ENCODE measurements at regions not wholly inside any gene's neighbourhood (a gene's known extent, or its start where the extent isn't known, plus 50 kb on each side); places are given as distances from the start of the nearest gene placed in this dataset.

GRCh38 chr14:76940021-76940760 lies 88.3 kb downstream of the IRF2BPL start:
- no peak overlapping the region for H3K4me3 Mint-ChIP-seq
- no peaks in the 10 kb centered on the region for H3K9me3 Mint-ChIP-seq (ENCODE audit: low read depth)
- no peaks in the 10 kb centered on the region for H3K27me3 Mint-ChIP-seq
- no peak overlapping the region for H3K27ac Mint-ChIP-seq
- H3K36me3 Mint-ChIP-seq: no peaks in the 10 kb centered on the region
- peaks cover 2% of the 10 kb centered on the region for H3K4me1 Mint-ChIP-seq (ENCODE audit: low read depth)

GRCh38 chr14:76939015-76939742 lies 89.3 kb downstream of the IRF2BPL start:
- Mint-ChIP-seq H3K27me3 (no peaks in the 10 kb centered on the region), H3K27ac (no peak overlapping the region), H3K4me1 (ENCODE audit: low read depth) (peaks cover 4% of the 10 kb centered on the region), H3K4me3 (no peak overlapping the region), H3K9me3 (ENCODE audit: low read depth) (no peaks in the 10 kb centered on the region), H3K36me3 (no peaks in the 10 kb centered on the region)

DNA sequence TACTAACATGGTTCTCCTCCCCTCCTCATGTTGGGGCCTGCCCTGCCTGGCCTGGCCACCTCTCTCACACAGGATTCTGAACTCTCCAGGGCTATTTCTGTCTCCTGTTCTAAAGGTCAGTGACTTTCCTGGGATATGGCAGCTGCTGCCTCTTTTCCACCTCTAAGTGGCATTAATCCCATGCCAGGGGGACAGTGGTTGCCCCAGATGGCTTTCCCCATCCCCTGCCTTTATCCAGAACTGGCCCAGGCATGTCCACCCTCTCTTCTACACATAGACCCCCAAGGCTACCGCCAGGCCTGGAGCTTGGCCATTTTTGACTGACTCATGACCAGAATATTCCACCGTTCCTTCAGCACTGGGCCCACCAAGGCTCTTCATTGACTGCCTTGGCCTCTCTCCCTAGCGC lies 90.4 kb downstream of the IRF2BPL start:
- no peaks in the 10 kb centered on the region for H3K36me3 Mint-ChIP-seq
- peaks cover 5% of the 10 kb centered on the region for H3K4me1 Mint-ChIP-seq (ENCODE audit: low read depth)
- no peak overlapping the region for H3K4me3 Mint-ChIP-seq
- no peak overlapping the region for H3K27ac Mint-ChIP-seq
- H3K27me3 Mint-ChIP-seq: no peaks in the 10 kb centered on the region
- no peaks in the 10 kb centered on the region for H3K9me3 Mint-ChIP-seq (ENCODE audit: low read depth)

DNA sequence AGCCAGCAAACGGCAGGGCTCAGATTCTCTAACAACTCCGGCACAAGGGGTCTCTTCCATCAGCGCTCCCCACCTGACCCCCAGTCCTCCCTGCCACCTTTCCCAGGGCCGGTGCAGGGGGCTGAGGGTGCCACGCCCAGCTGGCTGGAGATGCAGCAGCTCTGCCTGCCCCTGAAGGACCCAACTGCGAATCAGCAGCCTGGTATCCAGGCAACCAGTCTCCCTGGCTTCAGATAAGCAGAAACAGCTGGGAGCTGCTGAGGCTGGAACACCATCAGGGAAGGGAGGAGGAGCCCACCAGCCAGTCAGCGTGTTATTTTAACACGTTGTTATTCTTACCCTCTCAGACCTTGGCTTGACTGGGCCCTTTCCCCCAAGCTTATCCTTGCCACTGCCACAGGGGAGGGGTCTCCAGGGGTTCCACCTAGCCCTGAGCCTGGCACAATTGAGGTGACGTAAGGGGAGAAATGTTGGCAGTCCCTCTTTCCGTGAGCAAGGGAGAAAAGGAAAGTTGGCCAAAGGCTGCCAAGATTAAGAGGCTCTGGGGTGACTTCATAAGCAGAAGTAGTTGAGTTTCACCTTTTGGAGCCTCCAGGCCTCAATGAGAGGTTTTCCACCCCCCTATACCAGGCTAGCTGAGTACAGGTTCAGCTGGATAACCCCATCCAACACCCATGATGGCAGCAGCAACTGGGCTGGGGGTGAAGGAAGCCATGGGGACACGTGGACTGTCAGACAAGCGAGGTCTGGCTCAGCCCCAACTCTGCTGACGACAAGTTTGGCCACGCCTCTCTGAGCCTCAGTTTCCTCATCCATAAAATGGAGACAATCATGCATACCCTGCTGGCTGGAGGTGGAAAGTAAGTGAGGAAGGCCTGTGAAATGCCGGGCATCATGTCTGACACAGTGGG lies 91.1 kb downstream of the IRF2BPL start:
- Mint-ChIP-seq H3K27me3 (no peaks in the 10 kb centered on the region), H3K4me1 (ENCODE audit: low read depth) (peaks cover 5% of the 10 kb centered on the region), H3K4me3 (no peak overlapping the region), H3K9me3 (ENCODE audit: low read depth) (no peaks in the 10 kb centered on the region), H3K27ac (no peak overlapping the region), H3K36me3 (no peaks in the 10 kb centered on the region)

DNA sequence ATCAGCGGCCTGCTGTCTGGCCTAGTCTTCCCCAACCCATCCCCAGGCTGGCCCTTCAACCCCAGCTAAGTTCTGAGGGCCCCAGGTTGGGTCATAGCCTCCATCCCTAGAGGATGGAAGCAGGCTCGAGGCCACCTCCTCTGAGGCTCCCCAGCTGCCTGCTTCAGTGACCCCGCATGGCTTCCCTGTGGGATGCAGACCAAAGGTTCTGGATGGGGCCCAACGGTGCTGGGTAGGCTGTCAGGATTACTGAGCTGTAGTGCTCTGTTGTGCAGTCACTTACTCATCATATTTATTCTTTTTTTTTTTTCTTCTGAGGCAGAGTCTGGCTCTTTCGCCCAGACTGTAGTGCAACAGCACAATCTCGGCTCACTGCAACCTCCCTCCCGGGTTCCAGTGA lies 92.0 kb downstream of the IRF2BPL start:
- no peak overlapping the region for H3K27ac Mint-ChIP-seq
- H3K9me3 Mint-ChIP-seq (ENCODE audit: low read depth): no peaks in the 10 kb centered on the region
- H3K4me3 Mint-ChIP-seq: no peak overlapping the region
- no peaks in the 10 kb centered on the region for H3K36me3 Mint-ChIP-seq
- H3K27me3 Mint-ChIP-seq: no peaks in the 10 kb centered on the region
- H3K4me1 Mint-ChIP-seq (ENCODE audit: low read depth): peaks cover 15% of the 10 kb centered on the region

DNA sequence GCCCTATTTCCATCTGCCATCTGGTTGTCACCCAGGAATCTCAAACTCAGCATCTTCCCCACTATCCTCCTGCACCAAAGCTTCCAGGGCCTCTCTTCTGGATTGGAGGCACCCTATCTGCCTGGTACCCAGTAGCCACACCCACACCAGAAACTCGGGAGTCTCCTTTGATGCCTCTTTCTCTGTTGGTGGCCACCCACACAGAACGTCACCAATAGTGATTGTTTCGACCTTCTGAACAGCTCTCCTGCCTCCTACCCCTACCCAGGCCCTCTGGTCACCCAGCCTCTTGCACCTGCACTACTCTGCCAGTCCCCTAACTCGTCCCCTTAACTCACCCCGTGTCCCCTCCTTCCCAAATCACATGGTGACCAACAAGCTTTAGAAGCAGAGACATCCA lies 95.0 kb downstream of the IRF2BPL start:
- H3K27ac Mint-ChIP-seq: no peak overlapping the region
- no peaks in the 10 kb centered on the region for H3K9me3 Mint-ChIP-seq (ENCODE audit: low read depth)
- no peaks in the 10 kb centered on the region for H3K27me3 Mint-ChIP-seq
- H3K4me3 Mint-ChIP-seq: no peak overlapping the region
- H3K4me1 Mint-ChIP-seq (ENCODE audit: low read depth): peaks cover 39% of the 10 kb centered on the region
- H3K36me3 Mint-ChIP-seq: no peaks in the 10 kb centered on the region

DNA sequence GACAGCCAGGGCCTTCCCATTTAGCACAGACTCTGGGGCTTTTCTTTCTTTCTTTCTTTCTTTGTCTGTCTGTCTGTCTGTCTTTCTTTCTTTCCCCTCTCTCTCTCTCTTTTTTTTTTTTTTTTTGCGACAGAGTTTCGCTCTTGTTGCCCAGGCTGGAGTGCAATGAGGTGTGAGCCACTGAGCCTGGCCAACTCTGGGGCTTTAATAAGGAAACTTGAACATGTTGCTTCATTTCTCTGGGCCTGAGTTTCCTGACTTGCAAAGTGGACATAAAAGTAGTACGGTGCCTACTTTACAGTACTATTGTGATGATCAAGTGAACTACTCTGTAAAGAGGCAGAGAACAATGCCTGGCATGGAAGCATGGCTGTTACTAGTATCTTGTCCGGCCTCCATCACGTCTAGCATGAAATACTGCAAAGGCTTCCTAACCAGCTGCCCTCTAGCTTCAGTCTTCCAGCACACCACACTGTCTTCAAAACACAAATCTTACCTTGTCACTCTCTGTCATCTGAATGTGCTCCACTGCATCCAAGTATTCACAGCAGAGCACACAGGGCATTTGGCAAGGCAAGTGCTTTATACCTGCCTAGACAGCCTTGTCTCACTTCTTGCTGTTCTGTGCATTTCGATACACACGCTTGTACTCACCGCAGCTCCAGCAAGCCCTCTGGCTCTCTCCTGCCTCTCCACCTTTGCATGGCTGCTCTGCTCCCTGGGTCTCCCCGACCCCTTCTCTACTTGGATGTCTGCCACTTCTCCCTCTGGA lies 96.7 kb downstream of the IRF2BPL start:
- Mint-ChIP-seq H3K27ac (no peak overlapping the region), H3K4me3 (peak overlapping the region; percentile 38), H3K36me3 (no peaks in the 10 kb centered on the region), H3K27me3 (no peaks in the 10 kb centered on the region), H3K4me1 (ENCODE audit: low read depth) (peaks cover 55% of the 10 kb centered on the region), H3K9me3 (ENCODE audit: low read depth) (no peaks in the 10 kb centered on the region)

GRCh38 chr14:76930549-76930948 lies 98.0 kb downstream of the IRF2BPL start:
- H3K4me1 Mint-ChIP-seq (ENCODE audit: low read depth): peaks cover 64% of the 10 kb centered on the region
- H3K4me3 Mint-ChIP-seq: no peak overlapping the region
- no peaks in the 10 kb centered on the region for H3K36me3 Mint-ChIP-seq
- H3K9me3 Mint-ChIP-seq (ENCODE audit: low read depth): no peaks in the 10 kb centered on the region
- H3K27me3 Mint-ChIP-seq: no peaks in the 10 kb centered on the region
- H3K27ac Mint-ChIP-seq: no peak overlapping the region

- H3K9me3 Mint-ChIP-seq (ENCODE audit: low read depth): no peaks in the 10 kb centered on the region
- peak overlapping the region; percentile 25 for H3K27ac Mint-ChIP-seq
- H3K36me3 Mint-ChIP-seq: no peaks in the 10 kb centered on the region
- H3K4me3 Mint-ChIP-seq: peak overlapping the region; percentile 74
- H3K4me1 Mint-ChIP-seq (ENCODE audit: low read depth): peaks cover 69% of the 10 kb centered on the region
- H3K27me3 Mint-ChIP-seq: no peaks in the 10 kb centered on the region
Measured at GRCh38 chr14:76929927-76930326, 98.6 kb downstream of the IRF2BPL start.

DNA sequence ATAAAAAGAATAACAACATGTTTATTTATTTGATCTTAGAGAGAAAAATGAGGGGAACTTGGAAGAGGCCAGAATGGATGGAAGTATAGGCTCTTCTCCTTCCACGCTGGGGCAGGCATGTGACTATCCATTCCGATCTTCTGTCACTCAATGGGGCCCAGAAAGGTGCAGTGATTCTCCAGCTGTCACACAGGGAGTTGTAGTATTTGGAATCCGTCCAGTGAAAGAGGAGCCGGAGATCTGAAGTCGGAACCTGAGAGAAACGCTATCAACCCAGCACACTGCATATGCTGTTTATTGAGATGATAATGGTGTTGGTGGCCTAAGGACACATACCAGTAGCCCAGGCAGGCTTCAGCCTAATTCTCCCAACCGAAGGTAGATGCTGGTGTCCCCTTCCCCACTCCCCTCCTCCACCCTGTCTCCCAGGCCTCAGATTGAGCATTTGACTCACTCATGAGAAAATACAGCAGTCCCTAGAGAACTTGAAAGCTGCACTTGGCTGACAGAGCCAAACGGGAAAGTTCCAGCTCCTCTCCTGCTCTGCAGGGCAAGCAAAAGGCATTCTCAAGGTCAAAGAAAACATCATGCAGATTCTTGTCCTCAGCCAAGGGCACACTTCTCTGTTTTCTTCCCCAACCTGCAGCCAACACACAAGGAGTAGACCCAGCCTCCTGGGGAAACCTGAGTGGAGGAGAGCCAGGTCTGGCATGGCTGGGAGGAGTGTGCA lies 100.4 kb downstream of the IRF2BPL start:
- H3K36me3 Mint-ChIP-seq: no peaks in the 10 kb centered on the region
- no peaks in the 10 kb centered on the region for H3K27me3 Mint-ChIP-seq
- H3K9me3 Mint-ChIP-seq (ENCODE audit: low read depth): no peaks in the 10 kb centered on the region
- peaks cover 72% of the 10 kb centered on the region for H3K4me1 Mint-ChIP-seq (ENCODE audit: low read depth)
- H3K27ac Mint-ChIP-seq: no peak overlapping the region
- no peak overlapping the region for H3K4me3 Mint-ChIP-seq

- Mint-ChIP-seq H3K36me3 (no peaks in the 10 kb centered on the region), H3K4me1 (ENCODE audit: low read depth) (peaks cover 69% of the 10 kb centered on the region), H3K9me3 (ENCODE audit: low read depth) (no peaks in the 10 kb centered on the region), H3K4me3 (peak overlapping the region; percentile 65), H3K27me3 (no peaks in the 10 kb centered on the region), H3K27ac (no peak overlapping the region)
Measured at GRCh38 chr14:76926521-76927251, 100.5 kb downstream of the LRRC74A start.

- H3K4me3 Mint-ChIP-seq: peak overlapping the region; percentile 15
- peaks cover 67% of the 10 kb centered on the region for H3K4me1 Mint-ChIP-seq (ENCODE audit: low read depth)
- no peaks in the 10 kb centered on the region for H3K36me3 Mint-ChIP-seq
- no peaks in the 10 kb centered on the region for H3K27me3 Mint-ChIP-seq
- no peaks in the 10 kb centered on the region for H3K9me3 Mint-ChIP-seq (ENCODE audit: low read depth)
- H3K27ac Mint-ChIP-seq: peak overlapping the region; percentile 47
Measured at GRCh38 chr14:76925097-76925441, 98.9 kb downstream of the LRRC74A start.

GRCh38 chr14:76924371-76925096 lies 98.3 kb downstream of the LRRC74A start:
- Mint-ChIP-seq H3K4me3 (no peak overlapping the region), H3K36me3 (no peaks in the 10 kb centered on the region), H3K4me1 (ENCODE audit: low read depth) (peaks cover 68% of the 10 kb centered on the region), H3K9me3 (ENCODE audit: low read depth) (no peaks in the 10 kb centered on the region), H3K27me3 (no peaks in the 10 kb centered on the region), H3K27ac (no peak overlapping the region)
